NOMO-1 treated with DMSO at 0.1 percent for 48 hours (cell line): ENCODE measurements at regions not wholly inside any gene's neighbourhood (a gene's known extent, or its start where the extent isn't known, plus 50 kb on each side); places are given as distances from the start of the nearest gene placed in this dataset.

ENCODE experiments used
- DNase-seq: peaks from one replicate; lab custom pipeline; 2025; ENCODE audit not compliant: unreplicated experiment; lab: John Stamatoyannopoulos, UW

DNA sequence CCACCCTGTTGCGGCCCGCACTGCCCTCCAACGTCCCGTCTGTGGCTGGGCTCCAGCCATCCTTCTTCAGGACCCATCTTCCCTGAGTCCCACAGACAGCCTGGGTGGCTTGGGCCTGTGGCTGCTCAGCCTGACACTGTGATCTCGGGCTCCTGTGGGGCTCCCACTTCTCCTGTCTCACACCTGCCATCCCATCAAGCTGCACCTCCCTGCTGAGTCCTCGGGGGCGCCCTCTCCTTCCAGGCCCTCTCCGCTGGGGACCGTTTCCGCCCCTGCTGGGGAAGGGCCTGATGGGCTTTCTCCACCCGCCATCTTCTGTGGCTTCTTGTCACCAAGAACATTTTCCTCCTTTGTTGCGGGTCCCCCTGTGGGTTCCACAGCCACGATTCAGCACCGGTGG is 173.8 kb upstream of the PPP2R2D start:
- no peak for DNase-seq

DNA sequence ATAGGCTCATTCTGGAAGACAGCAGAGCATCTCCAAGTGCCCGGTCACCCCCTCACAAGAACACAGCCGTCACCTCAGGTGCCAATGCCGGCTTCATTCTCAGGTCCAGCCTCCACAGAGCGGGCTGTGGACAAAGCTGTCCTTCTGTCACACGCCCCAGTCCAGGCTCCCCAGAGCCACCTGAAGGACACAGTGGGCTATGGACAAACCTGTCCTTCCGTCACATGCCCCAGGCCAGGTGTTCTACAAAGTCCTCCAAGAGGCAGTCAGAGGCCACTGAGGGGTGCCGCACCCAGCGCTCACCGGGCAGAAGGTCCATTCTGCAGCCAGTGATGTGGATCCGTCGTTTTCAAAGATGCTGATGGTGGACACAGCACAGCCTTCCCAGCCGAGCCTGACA is 173.2 kb upstream of the PPP2R2D start:
- DNase-seq = no peak

DNA sequence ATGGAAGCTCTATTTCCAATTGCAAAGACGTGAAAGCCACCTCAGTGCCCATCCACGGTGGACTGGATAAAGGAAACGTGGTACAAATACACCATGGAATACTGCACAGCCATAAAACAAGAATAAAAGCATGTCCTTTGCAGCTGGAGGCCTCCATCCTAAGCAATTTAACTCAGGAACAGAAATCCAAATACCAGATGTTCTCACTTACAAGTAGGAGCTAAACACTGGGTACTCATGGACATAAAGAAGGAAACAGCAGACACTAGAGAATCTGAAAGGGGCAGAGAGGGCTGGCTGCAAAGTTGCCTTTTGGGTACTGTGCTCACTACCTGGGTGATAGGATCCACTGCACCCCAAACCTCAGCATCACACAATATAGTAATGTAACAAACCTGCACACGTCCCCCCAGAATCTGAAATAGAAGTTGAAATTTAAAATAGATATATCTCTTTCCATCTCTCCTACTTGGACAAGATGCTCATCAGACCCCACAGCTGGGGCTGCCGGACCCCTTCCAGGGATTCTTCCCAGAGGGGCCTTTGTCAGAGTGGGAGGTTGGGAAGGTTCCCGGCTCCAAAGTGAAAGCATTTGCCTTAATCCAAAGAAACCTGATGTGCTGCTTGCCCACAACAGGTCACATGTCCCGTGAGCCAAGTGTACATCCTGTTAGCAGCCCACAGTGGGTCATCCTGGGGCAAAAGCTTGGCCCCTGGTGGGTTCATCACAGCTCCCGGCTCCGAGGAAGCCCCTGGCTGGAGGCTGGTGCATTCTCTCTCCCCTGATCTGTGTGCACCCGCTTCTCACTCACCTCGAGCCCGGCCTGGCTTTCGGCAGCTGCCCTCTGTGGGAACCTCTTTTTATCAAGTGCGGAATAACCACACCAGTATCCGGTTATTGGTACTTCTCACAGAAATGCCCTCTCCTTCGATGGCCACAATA is 172.3 kb upstream of the PPP2R2D start:
- DNase-seq = no peak

DNA sequence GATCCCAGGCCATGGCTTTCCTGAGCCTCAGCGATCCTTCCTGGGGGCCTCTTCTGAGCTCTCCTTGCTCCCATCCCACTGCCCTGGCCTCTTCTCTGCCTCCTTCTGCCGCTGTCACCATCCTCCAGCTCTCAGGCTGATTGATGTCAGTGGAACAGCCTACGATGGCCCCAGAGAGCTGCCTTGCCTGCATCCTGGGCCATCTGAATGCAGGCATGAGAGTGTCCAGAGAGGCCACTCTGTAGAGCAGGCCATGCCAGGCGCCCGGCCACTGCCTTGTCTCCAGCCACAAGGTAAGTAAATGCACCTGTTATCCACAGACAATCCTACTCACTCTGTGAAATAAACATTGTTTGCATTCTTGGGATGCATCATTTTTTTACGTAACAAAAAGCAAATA is 171.4 kb upstream of the PPP2R2D start:
- DNase-seq = no peak

DNA sequence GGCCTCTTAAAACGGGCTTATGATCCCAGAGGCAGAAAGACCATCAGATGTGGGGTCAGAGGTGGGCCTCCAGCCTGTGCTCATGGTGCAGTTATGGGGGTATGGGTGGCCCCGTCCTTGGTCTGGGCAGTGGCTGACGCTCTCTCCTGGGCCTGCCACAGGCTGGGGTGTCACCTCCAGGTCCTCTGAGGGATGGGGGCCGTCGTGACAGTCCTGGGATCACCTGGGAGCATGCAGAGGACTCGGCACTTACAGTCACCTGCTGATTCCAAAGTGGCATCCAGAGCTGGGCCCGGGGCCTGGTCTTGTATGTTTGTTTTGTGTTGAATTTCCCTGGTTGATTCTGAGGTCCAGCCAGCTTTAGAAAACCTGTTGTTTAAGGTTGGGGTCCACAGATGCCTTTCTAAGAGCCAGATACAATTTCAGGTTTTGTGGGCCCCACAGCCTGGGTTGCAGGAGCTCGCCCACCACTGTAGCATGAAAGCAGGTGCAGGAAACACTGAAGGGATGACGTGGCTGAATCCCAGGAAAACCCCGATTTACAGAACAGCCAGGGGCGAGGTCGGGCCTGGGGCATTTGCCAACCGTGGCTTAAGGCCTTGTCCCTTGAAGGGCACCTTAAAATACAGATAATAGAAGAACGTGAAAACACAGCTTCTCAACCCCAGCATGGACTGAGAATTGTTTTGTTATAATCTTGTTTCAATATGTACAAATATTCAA is 170.7 kb upstream of the PPP2R2D start:
- DNase-seq = no peak

DNA sequence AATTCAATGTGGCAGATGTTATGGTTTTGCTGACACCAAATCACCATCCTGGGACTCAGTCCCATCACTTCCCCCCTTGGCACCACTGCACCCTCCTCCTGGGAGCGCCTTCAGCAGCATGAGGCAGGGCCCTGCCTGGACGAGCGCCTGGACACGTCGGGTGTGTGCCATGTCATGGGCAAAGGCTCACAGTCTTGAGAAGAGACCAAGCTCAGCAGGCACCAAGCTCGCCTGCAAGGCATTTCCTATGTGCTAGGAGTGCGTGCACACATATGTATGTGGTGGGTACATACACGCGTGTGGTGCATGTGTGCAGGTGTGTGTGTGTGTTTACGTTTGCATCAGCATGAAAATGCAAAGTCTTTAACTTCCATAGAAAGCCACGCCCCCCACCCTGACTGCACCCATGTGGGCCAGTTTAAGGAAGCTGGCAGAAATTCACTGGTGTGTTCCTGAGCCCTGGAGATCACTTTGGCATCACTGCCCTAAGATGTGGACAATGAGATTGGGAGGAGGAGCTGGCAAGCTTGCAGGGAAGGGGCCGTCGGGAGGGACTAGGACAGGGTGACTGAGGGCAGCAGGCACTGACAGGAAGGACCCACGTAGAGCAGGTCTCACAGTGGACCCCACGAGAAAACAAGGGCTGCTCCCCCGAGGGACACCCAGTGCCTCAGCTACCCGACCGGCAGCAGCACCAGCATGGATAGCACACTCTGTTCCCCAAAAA is 169.9 kb upstream of the PPP2R2D start:
- DNase-seq = no peak

DNA sequence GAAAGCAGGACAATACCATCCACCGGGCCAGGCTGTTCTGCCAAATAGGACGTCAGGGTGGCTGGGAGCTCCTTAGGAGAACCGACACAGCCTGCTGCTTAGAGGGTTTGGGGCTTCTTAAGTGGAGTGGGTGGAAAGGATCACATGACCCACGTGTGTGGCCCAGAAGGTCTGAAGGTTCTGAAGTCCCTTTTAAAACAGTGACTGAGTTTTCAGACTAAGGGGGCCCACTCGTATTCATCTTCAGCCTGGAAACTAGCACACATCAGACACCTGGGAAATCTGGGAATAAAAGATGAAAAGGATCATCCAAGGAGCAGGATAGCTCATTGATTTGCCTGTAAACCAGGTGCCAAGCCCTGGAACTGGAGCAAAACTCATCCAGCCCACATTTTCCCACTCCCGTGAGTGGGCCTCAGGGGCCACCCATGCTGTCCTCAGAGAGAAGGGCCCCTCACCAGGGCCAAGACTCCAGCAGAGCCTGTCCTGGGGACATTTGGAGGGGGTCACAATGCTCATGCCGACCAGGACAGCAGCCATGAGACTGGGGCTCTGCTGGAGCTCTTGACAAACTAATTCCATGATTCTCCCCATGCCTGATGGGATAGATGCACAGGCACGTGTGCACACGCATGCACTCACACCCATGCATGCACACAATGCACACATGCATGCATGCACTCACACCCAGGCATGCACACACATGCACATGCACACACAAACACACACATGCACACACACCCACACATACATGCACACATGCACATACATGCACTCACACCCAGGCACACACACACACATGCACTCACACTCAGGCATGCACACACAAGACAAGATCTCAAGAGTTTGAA is 168.8 kb upstream of the PPP2R2D start:
- DNase-seq = no peak

DNA sequence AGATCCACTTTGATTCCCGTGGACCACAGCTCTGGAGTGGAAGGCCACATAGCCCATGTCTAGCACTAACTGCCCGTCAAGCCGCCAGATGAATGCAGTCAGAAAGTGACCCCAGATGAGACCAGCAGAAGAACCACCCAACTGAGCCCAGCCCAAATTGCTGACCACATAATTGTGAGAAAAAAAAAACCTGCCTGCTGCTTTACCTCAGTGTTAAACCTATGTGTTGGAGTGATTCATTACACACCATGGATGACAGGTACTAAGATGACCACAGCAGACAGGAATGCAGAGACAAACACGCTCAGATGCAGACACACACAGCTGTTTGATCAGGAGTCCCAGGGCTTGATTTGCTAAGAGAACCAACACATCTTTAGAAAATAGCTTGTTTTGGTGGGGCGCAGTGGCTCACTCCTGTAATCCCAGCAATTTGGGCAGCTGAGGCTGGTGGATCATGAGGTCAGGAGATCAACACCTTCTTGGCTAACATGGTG is 168.1 kb upstream of the PPP2R2D start:
- no peak for DNase-seq

DNA sequence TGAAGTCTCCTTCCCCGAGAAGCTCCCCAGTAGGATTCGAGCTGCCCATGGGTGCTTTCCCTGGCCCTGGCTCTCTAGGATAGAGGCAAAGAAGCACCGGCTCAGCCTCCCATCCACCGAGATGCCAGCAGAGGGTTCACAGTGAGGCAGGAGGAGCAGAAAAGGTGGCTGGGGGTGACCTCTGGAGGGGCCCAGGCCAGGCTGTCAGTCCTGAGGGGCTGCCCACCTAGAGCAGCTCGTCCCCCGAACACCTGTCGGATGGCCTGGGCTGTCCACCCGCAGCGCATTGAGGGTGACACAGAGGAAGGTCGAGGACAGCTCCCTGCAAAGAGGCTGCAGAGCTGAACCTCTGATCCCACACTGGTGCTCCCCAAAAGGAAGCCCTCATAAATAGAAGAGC is 167.2 kb upstream of the PPP2R2D start:
- DNase-seq = no peak

DNA sequence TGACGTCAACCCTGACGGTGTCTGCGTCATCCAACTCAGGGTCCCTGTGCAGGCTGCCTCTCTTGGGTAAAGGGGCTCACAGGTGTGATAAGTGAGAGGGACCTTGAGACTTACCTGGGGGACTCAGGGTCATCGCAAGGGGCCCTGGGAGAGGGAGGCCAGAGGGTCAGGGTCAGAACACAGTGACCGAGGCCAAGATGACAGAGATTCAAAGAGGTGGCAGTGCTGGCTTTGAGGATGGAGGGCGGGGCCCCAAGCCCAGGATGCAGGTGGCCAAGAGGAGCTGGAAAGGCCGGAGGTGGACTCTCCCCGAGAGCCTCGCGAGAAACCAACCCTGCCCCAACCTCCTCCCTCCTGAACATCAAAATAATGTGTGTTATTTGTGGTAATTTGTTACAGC is 165.2 kb upstream of the PPP2R2D start:
- DNase-seq = no peak

DNA sequence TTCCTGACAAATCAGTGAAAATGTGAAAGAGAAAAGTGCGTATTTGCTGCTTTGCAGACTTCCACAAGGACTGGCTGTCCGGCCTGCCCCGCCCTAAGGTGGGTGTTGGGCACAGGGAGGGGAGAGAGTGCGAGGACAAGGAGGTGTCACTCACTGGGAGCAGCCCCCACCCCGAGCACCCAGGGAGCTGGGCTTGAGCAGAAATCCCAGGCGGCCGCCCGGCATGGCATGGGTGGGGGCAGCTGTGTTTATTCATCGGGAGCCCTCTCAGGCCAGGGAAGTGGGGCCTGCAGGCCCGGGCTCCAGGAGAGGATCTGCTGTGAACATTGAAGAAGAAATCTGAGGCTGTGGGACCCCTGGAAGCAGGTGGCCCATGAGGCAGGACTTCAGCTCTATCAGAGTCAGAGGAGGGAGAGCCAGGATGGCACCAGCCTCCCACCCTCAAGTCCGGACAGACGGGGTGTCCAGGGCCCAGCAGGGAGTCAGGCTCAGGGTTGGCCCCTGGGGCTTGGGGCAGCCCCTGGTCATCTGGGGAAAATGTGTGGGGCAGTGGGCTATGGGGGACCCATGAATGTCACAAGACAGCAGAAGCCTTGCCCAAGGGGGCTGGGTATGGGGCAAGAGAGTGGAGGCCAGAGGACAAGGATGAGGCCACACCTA is 164.4 kb upstream of the PPP2R2D start:
- DNase-seq = no peak

DNA sequence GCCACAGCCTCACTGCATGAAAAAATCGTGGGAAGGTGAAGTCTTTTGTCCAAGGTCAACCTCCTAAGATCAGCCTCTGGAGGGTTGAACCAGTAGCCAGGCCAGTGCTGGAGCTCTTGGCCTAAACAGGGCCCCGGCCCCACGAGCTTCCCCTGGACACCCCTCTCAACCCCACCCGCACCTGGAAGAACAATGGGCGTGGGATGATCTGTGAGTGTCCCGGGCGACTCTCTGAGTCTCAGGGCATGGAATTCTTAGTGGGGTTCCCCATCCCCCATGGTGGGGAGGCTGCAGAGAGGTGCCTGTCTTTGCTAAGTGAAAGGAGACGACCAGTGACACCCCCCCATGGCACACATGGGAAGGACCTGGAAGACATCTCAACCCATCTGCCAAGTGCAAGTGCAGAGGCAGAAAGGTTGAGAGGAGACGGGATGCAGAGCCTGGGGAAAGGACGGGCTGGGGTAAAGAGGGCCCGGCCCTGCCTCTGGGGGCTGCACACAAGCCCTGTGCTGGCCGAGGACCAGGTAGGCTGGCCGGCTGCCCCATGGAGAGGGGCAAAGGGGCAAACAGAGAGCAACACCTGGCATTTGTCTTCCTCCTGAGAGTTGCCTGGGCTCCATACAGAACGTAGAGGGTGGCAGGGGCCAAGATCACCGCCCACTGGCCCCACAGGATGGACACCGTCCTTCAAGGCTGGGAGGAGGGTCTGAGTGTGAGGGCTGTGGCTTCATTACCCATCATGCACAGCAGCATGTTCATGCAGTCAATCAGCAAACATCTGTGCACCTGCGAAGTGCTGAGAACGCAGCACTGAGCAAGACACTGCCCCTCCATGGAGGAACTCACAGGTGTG is 163.0 kb upstream of the PPP2R2D start:
- DNase-seq = no peak

DNA sequence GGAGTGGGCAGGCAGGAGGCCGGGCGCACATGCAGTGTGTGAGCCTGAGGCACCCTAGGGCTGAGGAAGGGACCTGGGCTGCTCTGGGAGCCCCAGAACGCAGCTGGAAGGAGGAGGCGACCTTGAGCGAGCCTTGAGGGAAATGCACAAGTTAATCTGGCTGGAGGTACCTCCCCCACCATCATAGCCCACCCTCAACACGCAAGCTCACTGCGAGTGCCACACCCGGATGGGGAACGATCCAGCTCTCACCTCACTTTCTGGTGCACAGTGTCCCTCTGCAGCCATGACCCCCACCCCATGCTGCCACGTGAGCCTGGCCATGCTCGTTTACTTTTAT is 162.4 kb upstream of the PPP2R2D start:
- DNase-seq = no peak

DNA sequence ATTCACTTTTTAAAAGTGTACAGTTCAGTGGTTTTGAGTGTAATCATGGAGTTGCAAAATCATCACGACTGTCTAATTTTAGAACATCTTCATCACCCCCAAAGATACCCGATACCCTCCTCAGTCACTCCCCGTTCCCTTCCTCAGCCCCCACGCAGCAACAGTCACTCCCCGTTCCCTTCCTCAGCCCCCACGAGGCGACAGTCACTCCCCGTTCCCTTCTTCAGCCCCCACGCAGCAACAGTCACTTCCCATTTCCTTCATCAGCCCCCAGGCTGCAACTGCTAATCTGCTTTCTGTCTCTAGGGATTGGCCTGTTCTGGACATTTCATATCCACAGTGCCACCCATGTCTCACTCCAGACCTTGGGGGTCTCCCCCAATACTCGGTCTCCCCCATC is 161.6 kb upstream of the PPP2R2D start:
- DNase-seq = no peak

DNA sequence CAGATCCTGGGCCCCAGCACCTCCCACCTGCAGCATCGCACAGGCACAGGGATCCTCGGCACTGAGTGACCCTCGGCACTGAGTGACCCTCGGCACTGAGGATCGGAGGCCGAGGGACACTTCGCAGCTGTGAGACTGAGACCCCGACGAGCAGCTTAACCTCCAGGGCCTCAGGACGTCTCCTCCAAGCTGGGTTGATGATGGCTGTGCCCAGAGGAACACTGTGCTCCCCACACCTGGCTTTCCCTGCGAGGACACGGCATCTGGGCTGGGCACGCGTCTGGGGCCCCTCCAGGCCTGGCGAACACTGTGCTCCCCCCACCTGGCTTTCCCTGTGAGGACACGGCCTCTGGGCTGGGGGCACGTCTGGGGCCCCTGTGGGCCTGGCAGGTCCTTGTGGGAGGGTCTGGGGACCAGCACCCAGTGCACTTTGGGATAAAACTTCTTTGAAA is 158.3 kb upstream of the PPP2R2D start:
- DNase-seq = no peak

DNA sequence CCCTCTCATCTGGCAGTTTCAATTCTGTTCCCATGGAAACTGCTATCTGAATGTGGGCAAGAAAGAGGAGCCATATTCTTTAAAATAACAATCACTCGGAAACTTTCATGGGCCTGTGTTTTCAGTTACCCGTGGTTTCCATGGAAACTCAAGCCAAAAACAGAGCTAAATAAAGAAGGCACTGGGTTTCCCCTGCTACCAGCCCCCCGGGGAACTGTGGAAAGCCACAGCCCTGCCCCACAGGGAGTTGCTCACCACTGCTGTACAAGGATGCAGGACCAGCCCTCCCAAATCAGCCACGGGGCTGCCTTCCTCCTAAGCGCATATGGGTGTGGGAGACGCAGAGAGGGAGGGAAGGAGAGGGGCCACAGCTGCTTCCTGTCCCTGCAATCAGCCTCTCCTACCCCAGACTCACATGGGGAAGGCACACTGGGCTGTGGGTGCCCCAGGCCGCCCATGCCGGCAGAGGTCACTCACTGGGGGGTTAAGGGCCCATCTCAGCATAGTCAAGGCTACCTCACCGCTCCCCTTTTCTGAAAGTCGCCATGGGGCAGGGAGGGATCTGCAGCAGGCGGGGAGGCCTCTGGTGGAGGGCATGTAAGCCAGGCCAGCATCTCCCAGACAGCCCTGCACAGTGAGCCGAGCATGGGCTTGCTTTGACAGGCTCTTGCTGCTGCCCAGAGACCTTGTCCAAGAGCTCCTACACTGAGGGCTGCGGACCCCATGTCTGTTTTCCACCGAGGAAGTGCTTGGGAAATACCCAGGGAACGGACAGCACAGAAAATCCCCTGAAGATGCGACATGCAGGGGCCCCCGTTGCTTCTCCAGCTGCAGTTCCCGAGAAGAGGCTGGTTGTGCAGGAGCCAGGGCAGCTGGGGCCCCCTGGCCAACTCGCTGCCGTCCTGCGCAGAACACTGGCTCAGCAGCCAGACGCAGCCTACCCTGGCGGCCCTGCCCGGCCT is 157.3 kb upstream of the PPP2R2D start:
- no peak for DNase-seq

DNA sequence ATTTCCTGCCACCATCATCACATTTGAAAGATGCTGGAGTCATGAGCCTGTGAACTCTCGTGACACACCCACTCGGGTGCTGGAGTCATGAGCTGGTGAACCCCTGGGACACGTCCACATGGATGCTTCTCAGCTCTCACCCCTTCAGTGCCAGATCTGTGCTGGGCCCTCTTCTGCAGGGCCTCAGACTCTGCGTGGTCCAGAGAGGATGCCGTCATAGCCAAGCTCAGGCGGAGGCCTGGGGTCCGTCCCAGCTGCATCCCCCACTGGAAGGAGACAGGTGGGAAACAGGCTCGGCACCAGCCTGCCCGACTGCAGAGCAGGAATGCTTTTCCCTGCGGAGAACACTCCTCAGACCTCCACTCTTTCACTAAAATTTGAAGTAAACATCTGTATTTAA is 156.5 kb upstream of the PPP2R2D start:
- no peak for DNase-seq

DNA sequence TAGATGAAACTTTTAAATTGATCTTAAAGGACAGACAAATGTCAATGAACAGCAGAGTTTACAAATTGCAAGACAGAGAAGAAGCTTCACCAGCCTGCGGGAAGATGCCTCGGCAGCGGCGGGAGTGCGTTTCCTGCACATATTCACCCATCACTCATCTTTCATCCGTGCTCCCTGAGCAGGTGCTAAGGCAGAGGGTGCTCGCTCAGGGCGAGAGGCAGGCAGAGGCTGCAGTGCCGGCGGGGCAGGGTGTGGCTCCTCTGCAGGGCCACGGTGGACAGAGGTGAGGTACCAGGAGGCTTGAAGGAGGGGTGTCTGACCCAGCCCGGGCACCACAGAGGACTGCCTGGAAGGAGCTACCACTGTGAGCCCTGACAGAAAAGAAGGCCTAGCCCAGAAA is 155.2 kb upstream of the PPP2R2D start:
- no peak for DNase-seq
